ENCODE measurements at regions not wholly inside any gene's neighbourhood (a gene's known extent, or its start where the extent isn't known, plus 50 kb on each side); places are given as distances from the start of the nearest gene placed in this dataset.
"Not testable (repeated sequence)": the region's sequence is repeated elsewhere in the genome, so short reads cannot be mapped to it uniquely, and the experiment has no call there.

DNA sequence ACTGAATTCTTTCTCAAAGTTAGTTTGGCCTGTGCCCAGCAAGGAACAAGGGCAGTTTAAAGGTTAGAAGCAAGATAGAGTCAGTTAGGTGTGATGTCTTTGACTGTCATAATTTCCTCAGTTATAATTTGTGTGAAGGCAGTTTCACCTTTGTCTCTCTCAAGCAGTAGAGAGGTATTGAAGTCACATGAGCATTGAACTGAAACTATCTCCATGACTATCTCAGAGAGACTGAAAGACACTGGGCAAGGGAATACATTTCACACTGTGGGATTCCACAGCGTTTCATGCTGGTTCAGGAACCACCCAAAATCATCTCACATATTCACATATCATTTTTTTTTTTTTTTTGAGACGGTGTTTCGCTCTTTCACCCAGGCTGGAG lies 366.1 kb downstream of the PREX1 start:
- DNase-seq = no peak

- no peak for DNase-seq
These were observed 366.6 kb downstream of the PREX1 start for GRCh38 chr20:48461091-48461734.

DNA sequence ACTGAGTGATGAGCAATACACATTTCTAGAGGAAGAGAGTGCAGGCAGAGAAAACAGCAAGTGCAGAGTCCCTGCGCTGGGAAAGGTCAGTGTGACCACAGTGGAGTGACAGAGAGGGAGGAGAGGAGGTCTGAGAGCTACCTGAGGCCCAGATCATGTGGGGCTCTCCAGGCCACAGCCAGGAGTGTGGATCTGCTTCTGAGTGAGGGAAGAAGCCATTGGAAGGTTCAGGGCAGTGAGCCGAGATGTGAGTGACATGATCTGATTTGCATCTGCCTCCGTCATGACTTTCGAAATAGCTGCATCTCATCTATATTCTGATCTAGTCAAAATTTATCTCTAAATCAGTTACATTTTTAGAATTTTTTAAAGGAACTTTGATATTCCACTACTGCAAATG lies 367.1 kb downstream of the PREX1 start:
- DNase-seq = no peak

GRCh38 chr20:48459722-48460395 lies 367.9 kb downstream of the PREX1 start:
- DNase-seq = no peak

GRCh38 chr20:48458601-48459385 lies 369.0 kb downstream of the PREX1 start:
- no peak for DNase-seq

- no peak for DNase-seq
These were observed 369.8 kb downstream of the PREX1 start for GRCh38 chr20:48458003-48458377.

DNA sequence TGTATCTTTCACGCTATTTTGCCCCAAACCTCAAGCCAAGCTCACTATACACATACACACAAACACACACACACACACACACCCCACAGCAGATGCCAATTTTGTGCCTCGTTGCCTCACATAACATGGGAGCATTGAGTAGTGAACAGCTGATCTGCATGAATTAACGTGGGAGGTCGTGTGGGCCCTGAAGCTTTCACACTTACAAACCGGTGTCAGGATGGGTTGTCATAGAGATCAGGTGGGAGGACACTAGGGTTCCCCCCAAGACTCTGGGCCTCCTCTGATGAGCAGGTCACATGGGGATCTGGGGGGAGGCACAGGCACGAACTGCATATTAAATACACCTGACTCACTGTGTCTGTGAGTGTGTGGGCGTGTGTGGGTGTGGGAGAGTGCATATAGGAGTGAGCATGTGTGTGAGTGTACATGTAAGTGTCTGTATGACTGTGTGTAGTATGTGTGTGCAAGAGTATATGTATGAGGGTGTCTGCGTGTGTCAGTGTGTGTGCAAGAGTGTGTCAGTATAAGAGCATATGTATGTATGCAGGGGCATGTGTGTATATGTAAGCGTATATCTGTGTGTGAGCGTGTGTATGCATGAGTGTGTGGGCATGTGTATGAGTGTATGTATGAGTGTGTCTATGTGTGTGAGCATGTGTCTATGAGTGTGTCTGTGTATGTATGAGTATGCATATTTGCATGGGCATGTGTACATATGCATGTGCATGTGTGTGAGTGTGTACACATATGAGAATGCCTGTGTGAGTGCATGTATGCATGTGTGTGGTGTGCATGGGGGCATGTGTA lies 370.4 kb downstream of the PREX1 start:
- no peak for DNase-seq

- DNase-seq = no peak
These were observed 371.2 kb downstream of the PREX1 start for GRCh38 chr20:48456366-48457192.

GRCh38 chr20:48455651-48456365 lies 372.0 kb downstream of the PREX1 start:
- DNase-seq = no peak

DNA sequence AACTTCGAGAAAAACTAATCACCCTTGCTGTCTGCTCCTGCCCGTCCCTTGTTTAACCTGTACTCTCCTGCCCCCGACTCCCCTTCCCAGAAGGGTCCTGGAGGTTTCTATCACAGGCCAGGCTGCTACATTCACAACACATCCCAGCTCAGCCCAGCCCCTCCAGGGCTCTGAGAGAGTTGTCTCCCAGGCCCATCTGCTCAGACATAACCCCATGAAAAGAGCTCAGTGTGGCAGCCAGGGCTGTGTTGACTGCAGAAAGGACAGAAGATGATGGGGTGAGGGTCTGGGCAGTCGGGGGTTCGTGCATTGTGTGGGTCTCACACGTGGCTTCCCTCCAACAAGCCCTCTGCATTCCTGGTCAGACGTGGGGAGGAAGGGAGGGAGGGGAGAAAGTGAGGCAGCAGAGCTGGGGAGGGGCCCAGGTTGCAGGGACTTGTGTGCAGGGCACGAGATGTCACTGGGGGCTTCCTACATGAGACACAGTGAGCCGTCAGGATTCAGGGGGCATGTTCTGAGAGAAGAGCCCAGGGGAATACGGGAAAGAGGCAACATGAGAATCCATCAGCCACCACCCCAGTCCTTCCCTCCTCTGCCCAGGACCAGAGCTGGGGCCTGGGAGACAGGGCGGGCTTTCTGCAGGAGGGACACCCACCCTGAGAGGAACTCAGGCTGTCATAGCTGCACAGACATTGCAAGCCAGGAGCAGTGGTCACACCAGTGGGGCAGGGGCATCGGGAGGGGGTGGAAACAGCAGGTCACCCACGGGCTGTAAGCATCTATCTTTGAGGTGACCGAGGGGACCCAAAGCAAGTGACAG lies 372.9 kb downstream of the PREX1 start:
- DNase-seq = no peak

DNA sequence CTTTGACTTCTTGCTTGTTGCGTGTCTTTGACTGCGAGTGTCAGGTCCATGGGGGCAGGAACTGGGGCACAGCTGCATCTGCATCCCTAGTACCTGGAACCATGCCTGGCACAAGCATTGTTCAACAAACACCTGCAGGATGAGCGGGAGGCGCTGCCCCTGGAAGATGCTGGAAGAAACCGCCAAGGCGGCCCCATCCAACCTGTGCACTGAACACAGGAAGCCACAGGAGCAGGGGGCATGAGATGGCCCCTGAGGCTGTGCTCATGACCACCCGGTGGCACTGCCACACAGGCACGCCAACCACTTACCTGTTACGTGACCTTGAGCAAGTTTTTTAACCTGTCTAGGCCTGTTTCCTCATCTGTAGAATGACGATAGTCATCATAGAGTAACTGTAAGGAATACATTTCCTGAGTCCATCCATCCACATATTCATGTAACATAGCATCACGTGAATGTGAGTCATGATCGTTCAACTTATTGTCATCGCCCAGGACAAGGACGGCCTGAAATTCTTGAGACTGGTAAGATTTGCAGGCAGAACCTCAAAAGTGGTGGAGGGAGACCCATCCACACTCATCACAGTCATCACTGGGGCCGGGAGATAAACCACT lies 374.2 kb downstream of the PREX1 start:
- DNase-seq = no peak

GRCh38 chr20:48451401-48451800 lies 376.4 kb downstream of the PREX1 start:
- DNase-seq = no peak

- DNase-seq = no peak
These were observed 378.9 kb downstream of the PREX1 start for GRCh38 chr20:48448666-48449600.

GRCh38 chr20:48447456-48447855 lies 380.3 kb downstream of the PREX1 start:
- no peak for DNase-seq

DNA sequence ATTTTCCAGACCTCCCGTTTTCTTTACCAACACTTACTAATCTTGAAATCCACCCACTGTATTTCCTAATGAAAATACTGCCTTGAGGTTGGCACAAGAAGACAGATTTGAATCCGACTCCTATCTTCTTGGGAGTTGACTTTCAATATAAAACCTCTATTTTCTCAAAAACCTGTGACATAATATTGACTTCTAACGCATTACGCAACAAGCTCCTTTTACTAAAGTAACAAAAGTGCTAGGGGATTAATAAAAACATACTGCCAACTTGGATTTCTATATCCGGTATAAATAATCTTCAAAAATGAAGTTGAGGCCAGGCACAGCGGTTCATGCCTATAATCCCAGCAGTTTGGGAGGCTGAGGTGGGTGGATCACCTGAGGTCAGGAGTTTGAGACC lies 382.0 kb downstream of the PREX1 start:
- no peak for DNase-seq

GRCh38 chr20:48444249-48444648 lies 383.6 kb downstream of the PREX1 start:
- no peak for DNase-seq

DNA sequence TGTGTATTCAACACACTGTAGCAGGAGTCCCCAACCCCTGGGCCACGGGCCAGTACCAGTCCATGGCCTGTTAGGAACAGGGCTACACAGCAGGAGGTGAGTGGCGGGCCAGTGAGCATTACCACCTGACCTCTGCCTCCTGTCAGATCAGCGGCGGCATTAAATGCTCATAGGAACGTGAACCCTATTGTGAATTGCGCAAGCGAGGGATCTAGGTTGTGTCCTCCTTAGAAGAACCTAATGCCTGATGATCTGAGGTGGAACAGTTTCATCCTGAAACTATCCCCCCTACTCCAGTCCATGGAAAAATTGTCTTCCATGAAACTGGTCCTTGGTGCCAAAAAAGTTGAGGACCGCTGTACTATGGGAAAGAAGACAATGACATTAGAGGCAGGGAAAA lies 386.9 kb downstream of the PREX1 start:
- no peak for DNase-seq

DNA sequence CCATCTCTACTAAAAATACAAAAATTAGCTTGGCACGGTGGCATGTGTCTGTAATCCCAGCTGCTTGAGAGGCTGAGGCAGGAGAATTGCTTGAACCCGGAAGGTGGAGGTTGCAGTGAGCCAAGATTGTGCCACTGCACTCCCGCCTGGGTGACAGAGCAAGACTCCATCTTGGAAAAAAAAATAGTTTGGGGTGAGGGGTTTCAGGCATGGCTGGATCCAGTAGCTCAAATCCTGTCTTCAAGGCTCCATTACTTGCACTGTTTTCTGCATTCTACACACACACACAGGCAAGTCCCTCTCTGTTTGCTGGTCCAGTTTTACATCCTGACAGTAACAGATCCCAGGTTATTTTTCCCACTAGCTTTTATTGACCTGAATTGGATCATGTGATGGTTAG lies 387.5 kb downstream of the PREX1 start:
- DNase-seq = not testable (repeated sequence)

- no peak for DNase-seq
These were observed 390.7 kb downstream of the PREX1 start for GRCh38 chr20:48437146-48437545.

Measured in AML-193 (cell line).